ENCODE measurements at regions not wholly inside any gene's neighbourhood (a gene's known extent, or its start where the extent isn't known, plus 50 kb on each side); places are given as distances from the start of the nearest gene placed in this dataset.

DNA sequence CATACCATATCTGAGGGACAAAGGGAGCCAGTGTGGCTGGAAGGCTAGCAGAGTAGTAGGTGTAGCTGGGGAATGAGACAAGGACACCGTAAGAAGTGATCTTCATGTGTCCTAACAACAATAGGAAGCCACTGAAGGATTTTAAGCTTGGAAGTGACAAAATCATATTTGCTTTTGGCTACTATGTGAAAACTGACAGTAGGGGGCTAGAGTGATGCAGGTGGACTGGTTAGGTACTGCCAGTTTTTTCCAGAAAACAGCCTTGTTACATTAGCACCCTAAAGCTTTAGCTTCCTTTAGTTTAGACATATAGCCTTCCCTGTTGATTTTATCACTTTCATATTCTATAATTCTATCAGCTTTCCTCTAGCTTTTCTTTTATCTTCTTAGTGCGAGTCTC is 637.1 kb downstream of the ANKRD7 start:
- intact Hi-C loops (cut with micrococcal nuclease; ENCODE audit: unreplicated experiment), result no loop called here
- Histone ChIP-seq H3K9me3 (no peaks in the 10 kb centered on the region), H3K36me3 (ENCODE audit: control insufficient read depth, insufficient read depth, low read length) (no peaks in the 10 kb centered on the region), H3K27me3 (replicated peaks; ENCODE audit: control insufficient read depth, insufficient read depth, low read length) (no peaks in the 10 kb centered on the region), H3K4me3 (ENCODE audit: low read depth, low read length) (no peak overlapping the region), H3K4me1 (no peaks in the 10 kb centered on the region)
- Mint-ChIP-seq H3K9me3 (ENCODE audit: unreplicated experiment) (no peaks in the 10 kb centered on the region), H3K27ac (ENCODE audit: unreplicated experiment) (no peak overlapping the region), H3K4me1 (ENCODE audit: low read depth, unreplicated experiment) (no peaks in the 10 kb centered on the region), H3K4me3 (ENCODE audit: unreplicated experiment) (no peak overlapping the region), H3K36me3 (ENCODE audit: insufficient read depth, unreplicated experiment) (no peaks in the 10 kb centered on the region), H3K27me3 (ENCODE audit: insufficient read depth, unreplicated experiment) (no peaks in the 10 kb centered on the region)
- ChIA-PET POLR2A (no interaction called here), CTCF (no interaction called here)
- BruUV-seq (replicated peaks), result no TSS peak
- TF ChIP-seq, protein P1, sequence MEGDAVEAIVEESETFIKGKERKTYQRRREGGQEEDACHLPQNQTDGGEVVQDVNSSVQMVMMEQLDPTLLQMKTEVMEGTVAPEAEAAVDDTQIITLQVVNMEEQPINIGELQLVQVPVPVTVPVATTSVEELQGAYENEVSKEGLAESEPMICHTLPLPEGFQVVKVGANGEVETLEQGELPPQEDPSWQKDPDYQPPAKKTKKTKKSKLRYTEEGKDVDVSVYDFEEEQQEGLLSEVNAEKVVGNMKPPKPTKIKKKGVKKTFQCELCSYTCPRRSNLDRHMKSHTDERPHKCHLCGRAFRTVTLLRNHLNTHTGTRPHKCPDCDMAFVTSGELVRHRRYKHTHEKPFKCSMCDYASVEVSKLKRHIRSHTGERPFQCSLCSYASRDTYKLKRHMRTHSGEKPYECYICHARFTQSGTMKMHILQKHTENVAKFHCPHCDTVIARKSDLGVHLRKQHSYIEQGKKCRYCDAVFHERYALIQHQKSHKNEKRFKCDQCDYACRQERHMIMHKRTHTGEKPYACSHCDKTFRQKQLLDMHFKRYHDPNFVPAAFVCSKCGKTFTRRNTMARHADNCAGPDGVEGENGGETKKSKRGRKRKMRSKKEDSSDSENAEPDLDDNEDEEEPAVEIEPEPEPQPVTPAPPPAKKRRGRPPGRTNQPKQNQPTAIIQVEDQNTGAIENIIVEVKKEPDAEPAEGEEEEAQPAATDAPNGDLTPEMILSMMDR (IDR thresholded peaks at IDR 0.05; ENCODE audit: insufficient read depth in 1 of 2, low read depth in 1 of 2, low read length in 1 of 2, severe bottlenecking in 1 of 2, unreplicated experiment in 1 of 2), result no peak
- DNase-seq, result no peak

DNA sequence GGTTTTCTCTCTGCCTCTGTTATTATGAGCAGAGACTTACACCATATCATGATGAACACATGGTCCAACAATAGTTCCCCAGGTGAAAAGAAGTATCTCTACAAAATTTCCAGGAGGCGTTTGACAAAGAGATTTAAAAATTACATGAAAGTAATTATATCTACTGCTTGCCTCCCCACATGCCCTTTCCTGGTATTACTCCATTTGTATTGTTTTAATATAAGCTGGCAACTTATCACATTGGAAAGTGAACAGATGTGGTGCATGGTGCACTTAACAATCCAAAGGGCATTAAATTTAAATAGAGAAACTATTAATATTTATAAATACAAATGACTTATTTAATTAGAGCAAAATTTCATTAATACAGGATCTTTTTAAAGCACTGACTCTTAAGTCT is 638.2 kb downstream of the ANKRD7 start:
- H3K4me1 Mint-ChIP-seq (ENCODE audit: low read depth, unreplicated experiment), result no peaks in the 10 kb centered on the region
- TF ChIP-seq, protein P1 (IDR thresholded peaks at IDR 0.05; ENCODE audit: insufficient read depth in 1 of 2, low read depth in 1 of 2, low read length in 1 of 2, severe bottlenecking in 1 of 2, unreplicated experiment in 1 of 2), result no peak
- no peaks in the 10 kb centered on the region for H3K27me3 Mint-ChIP-seq (ENCODE audit: insufficient read depth, unreplicated experiment)
- ChIA-PET CTCF (no interaction called here), POLR2A (no interaction called here)
- Histone ChIP-seq H3K36me3 (ENCODE audit: control insufficient read depth, insufficient read depth, low read length) (no peaks in the 10 kb centered on the region), H3K27me3 (replicated peaks; ENCODE audit: control insufficient read depth, insufficient read depth, low read length) (no peaks in the 10 kb centered on the region), H3K4me3 (ENCODE audit: low read depth, low read length) (no peak overlapping the region), H3K9me3 (no peaks in the 10 kb centered on the region), H3K4me1 (no peaks in the 10 kb centered on the region)
- H3K9me3 Mint-ChIP-seq (ENCODE audit: unreplicated experiment), result no peaks in the 10 kb centered on the region
- no peak overlapping the region for H3K4me3 Mint-ChIP-seq (ENCODE audit: unreplicated experiment)
- intact Hi-C loops (cut with micrococcal nuclease; ENCODE audit: unreplicated experiment), result no loop called here
- no peak for DNase-seq
- no peaks in the 10 kb centered on the region for H3K36me3 Mint-ChIP-seq (ENCODE audit: insufficient read depth, unreplicated experiment)
- BruUV-seq (replicated peaks), result no TSS peak
- H3K27ac Mint-ChIP-seq (ENCODE audit: unreplicated experiment), result no peak overlapping the region

DNA sequence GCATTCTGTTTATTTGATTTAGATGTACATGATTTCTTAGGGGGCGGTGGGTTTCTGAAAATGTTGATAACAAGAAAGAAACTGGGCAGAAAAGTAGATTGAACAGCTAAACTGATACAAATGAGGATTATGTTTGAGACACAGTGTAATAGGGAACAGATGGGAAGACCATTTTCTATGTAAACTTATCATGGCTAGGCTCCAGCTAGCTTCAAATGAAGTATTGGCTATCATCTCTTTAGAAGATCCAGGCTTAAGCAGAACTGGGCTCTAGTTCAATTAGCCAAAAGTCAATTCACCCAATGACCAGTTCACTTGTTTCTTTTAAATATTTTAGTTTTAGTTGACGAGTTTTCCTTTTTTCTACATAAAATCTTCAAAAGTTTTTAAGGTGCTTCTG is 639.5 kb downstream of the ANKRD7 start:
- H3K27ac Mint-ChIP-seq (ENCODE audit: unreplicated experiment), result no peak overlapping the region
- H3K4me3 Mint-ChIP-seq (ENCODE audit: unreplicated experiment), result no peak overlapping the region
- H3K9me3 Mint-ChIP-seq (ENCODE audit: unreplicated experiment), result no peaks in the 10 kb centered on the region
- Histone ChIP-seq H3K36me3 (ENCODE audit: control insufficient read depth, insufficient read depth, low read length) (no peaks in the 10 kb centered on the region), H3K4me1 (no peaks in the 10 kb centered on the region), H3K27me3 (replicated peaks; ENCODE audit: control insufficient read depth, insufficient read depth, low read length) (no peaks in the 10 kb centered on the region), H3K4me3 (ENCODE audit: low read depth, low read length) (no peak overlapping the region), H3K9me3 (no peaks in the 10 kb centered on the region)
- BruUV-seq (replicated peaks), result no TSS peak
- H3K27me3 Mint-ChIP-seq (ENCODE audit: insufficient read depth, unreplicated experiment), result no peaks in the 10 kb centered on the region
- CTCF ChIA-PET, result no interaction called here
- no peaks in the 10 kb centered on the region for H3K4me1 Mint-ChIP-seq (ENCODE audit: low read depth, unreplicated experiment)
- H3K36me3 Mint-ChIP-seq (ENCODE audit: insufficient read depth, unreplicated experiment), result no peaks in the 10 kb centered on the region
- POLR2A ChIA-PET, result no interaction called here
- no peak for DNase-seq
- TF ChIP-seq, protein P1 (IDR thresholded peaks at IDR 0.05; ENCODE audit: insufficient read depth in 1 of 2, low read depth in 1 of 2, low read length in 1 of 2, severe bottlenecking in 1 of 2, unreplicated experiment in 1 of 2), result no peak
- intact Hi-C loops (cut with micrococcal nuclease; ENCODE audit: unreplicated experiment), result no loop called here

All from Caco-2 (cell line).